MM.1S (cell line): ENCODE measurements at regions not wholly inside any gene's neighbourhood (a gene's known extent, or its start where the extent isn't known, plus 50 kb on each side); places are given as distances from the start of the nearest gene placed in this dataset.

Experiments
- DNase-seq: peaks from one replicate; pipeline ENCODE4 v3.0.0-alpha.2; 2015
- H2AFZ ChIP-seq: fragments of 300-600 bp; sonication (generic); 2 replicates; pipeline ENCODE4 v1.6.0; 2016; ENCODE audit warnings: antibody characterized with exemption, low read length
- H3F3A ChIP-seq: fragments of 300-600 bp; sonication (generic); 2 replicates; pipeline ENCODE4 v1.6.1; 2016; ENCODE audit warnings: mild to moderate bottlenecking, antibody characterized with exemption, low read length, moderate library complexity, mixed read lengths; ENCODE audit not compliant: insufficient read depth
- H3K27ac ChIP-seq: fragments of 300-600 bp; sonication (generic); 2 replicates; pipeline ENCODE4 v1.5.1; 2016; ENCODE audit warnings: mild to moderate bottlenecking, low read length
- H3K27me3 ChIP-seq: fragments of 300-600 bp; sonication (generic); replicated peaks from 2 replicates; pipeline ENCODE4 v1.6.0; 2016; ENCODE audit warnings: low read length; ENCODE audit not compliant: insufficient read depth
- H3K36me3 ChIP-seq: fragments of 300-600 bp; sonication (generic); replicated peaks from 2 replicates; pipeline ENCODE4 v1.6.1; 2016; ENCODE audit warnings: mild to moderate bottlenecking, low read length, mixed read lengths; ENCODE audit not compliant: insufficient read depth
- H3K4me1 ChIP-seq: fragments of 300-600 bp; sonication (generic); 2 replicates; pipeline ENCODE4 v1.6.1; 2016; ENCODE audit warnings: low read length, mixed read lengths
- H3K4me2 ChIP-seq: fragments of 300-600 bp; sonication (generic); 2 replicates; pipeline ENCODE4 v1.6.0; 2016; ENCODE audit warnings: low read depth, low read length
- H3K4me3 ChIP-seq: fragments of 300-600 bp; sonication (generic); 2 replicates; pipeline ENCODE4 v1.5.1; 2016; ENCODE audit warnings: low read length, mixed read lengths
- H3K79me2 ChIP-seq: fragments of 300-600 bp; sonication (generic); 2 replicates; pipeline ENCODE4 v1.6.1; 2016; ENCODE audit warnings: mixed run types, low read length, mixed read lengths
- H3K9ac ChIP-seq: fragments of 300-600 bp; sonication (generic); 2 replicates; pipeline ENCODE4 v1.6.1; 2016; ENCODE audit warnings: low read length, mixed read lengths
- H3K9me2 ChIP-seq: fragments of 300-600 bp; sonication (generic); replicated peaks from 2 replicates; pipeline ENCODE4 v1.6.1; 2016; ENCODE audit warnings: mild to moderate bottlenecking, low read length, mixed read lengths; ENCODE audit not compliant: insufficient read depth
- H3K9me3 ChIP-seq: fragments of 300-600 bp; sonication (generic); replicated peaks from 2 replicates; pipeline ENCODE4 v1.6.1; 2016; ENCODE audit warnings: mild to moderate bottlenecking, low read length, mixed read lengths; ENCODE audit not compliant: insufficient read depth
- H4K20me1 ChIP-seq: fragments of 300-600 bp; sonication (generic); 2 replicates; pipeline ENCODE4 v1.6.1; 2016; ENCODE audit warnings: mild to moderate bottlenecking, low read length, moderate library complexity, mixed read lengths; ENCODE audit not compliant: insufficient read depth
- CTCF ChIP-seq: fragments of 300-600 bp; sonication (generic); IDR thresholded peaks from 2 replicates; pipeline ENCODE4 v1.5.1; 2016; ENCODE audit warnings: antibody characterized with exemption, low read length, mixed read lengths
- EZH2 ChIP-seq: fragments of 300-600 bp; sonication (generic); optimal IDR thresholded peaks from 2 replicates; pipeline ENCODE3; 2017; ENCODE audit warnings: low read depth, mild to moderate bottlenecking, antibody characterized with exemption, low read length, mixed read lengths
- EZH2phosphoT487 ChIP-seq: fragments of 300-600 bp; sonication (generic); IDR thresholded peaks from 2 replicates; pipeline ENCODE4 v1.6.1; 2018; ENCODE audit warnings: antibody characterized with exemption, low read length

GRCh38 chr4:137685357-137685756, 153.1 kb upstream of the PCDH18 start:
- H3K4me3 ChIP-seq = no peak overlapping the region
- no peaks in the 10 kb centered on the region for H3K4me1 ChIP-seq
- no peak for DNase-seq
- no peak overlapping the region for H2AFZ ChIP-seq
- no peak overlapping the region for H3K9ac ChIP-seq
- H3K27ac ChIP-seq = no peak overlapping the region
- TF ChIP-seq EZH2phosphoT487 (no peak), CTCF (no peak), EZH2 (no peak)
- H3K4me2 ChIP-seq = no peak overlapping the region
- H3K27me3 ChIP-seq = no peaks in the 10 kb centered on the region
- no peaks in the 10 kb centered on the region for H3F3A ChIP-seq
- no peaks in the 10 kb centered on the region for H3K79me2 ChIP-seq
- H3K36me3 ChIP-seq = no peaks in the 10 kb centered on the region
- no peaks in the 10 kb centered on the region for H3K9me3 ChIP-seq
- no peaks in the 10 kb centered on the region for H3K9me2 ChIP-seq
- H4K20me1 ChIP-seq = no peaks in the 10 kb centered on the region

- Histone ChIP-seq H3K36me3 (no peaks in the 10 kb centered on the region), H3K27me3 (no peaks in the 10 kb centered on the region), H3K27ac (no peak overlapping the region)
These were observed 148.8 kb upstream of the PCDH18 start for GRCh38 chr4:137681081-137681480.

GRCh38 chr4:137678796-137679195, 146.5 kb upstream of the PCDH18 start:
- Histone ChIP-seq H3K27ac (no peak overlapping the region), H3K27me3 (no peaks in the 10 kb centered on the region), H2AFZ (no peak overlapping the region), H3K79me2 (no peaks in the 10 kb centered on the region), H3K9me2 (no peaks in the 10 kb centered on the region), H3K4me2 (no peak overlapping the region), H3K9ac (no peak overlapping the region), H4K20me1 (no peaks in the 10 kb centered on the region), H3K4me3 (no peak overlapping the region), H3K9me3 (no peaks in the 10 kb centered on the region), H3F3A (no peaks in the 10 kb centered on the region), H3K4me1 (no peaks in the 10 kb centered on the region), H3K36me3 (no peaks in the 10 kb centered on the region)
- DNase-seq = no peak
- TF ChIP-seq CTCF = no peak
- no peak for TF ChIP-seq EZH2
- TF ChIP-seq EZH2phosphoT487 = no peak

More at GRCh38 chr4:137681081-137681480, 148.8 kb upstream of the PCDH18 start:
- no peaks in the 10 kb centered on the region for H4K20me1 ChIP-seq
- no peaks in the 10 kb centered on the region for H3K9me3 ChIP-seq
- no peaks in the 10 kb centered on the region for H3K79me2 ChIP-seq
- no peak for TF ChIP-seq EZH2phosphoT487
- TF ChIP-seq EZH2 = no peak
- H3F3A ChIP-seq = no peaks in the 10 kb centered on the region
- H3K4me1 ChIP-seq = no peaks in the 10 kb centered on the region
- no peak overlapping the region for H3K4me2 ChIP-seq
- no peaks in the 10 kb centered on the region for H3K9me2 ChIP-seq
- DNase-seq = no peak
- H2AFZ ChIP-seq = no peak overlapping the region
- H3K4me3 ChIP-seq = no peak overlapping the region
- H3K9ac ChIP-seq = no peak overlapping the region

GRCh38 chr4:137677863-137678262, 145.6 kb upstream of the PCDH18 start:
- DNase-seq = no peak

More at GRCh38 chr4:137677863-137678262, 145.6 kb upstream of the PCDH18 start:
- Histone ChIP-seq H3K9me3 (no peaks in the 10 kb centered on the region), H3K79me2 (no peaks in the 10 kb centered on the region), H3K9ac (no peak overlapping the region), H3K36me3 (no peaks in the 10 kb centered on the region), H3K9me2 (no peaks in the 10 kb centered on the region), H3F3A (no peaks in the 10 kb centered on the region), H3K27ac (no peak overlapping the region), H3K4me3 (no peak overlapping the region), H3K4me2 (no peak overlapping the region), H4K20me1 (no peaks in the 10 kb centered on the region), H3K4me1 (no peaks in the 10 kb centered on the region), H2AFZ (no peak overlapping the region), H3K27me3 (no peaks in the 10 kb centered on the region)
- TF ChIP-seq EZH2phosphoT487 = no peak
- TF ChIP-seq EZH2 = no peak
- no peak for TF ChIP-seq CTCF
